ENCODE measurements at regions not wholly inside any gene's neighbourhood (a gene's known extent, or its start where the extent isn't known, plus 50 kb on each side); places are given as distances from the start of the nearest gene placed in this dataset.

DNA sequence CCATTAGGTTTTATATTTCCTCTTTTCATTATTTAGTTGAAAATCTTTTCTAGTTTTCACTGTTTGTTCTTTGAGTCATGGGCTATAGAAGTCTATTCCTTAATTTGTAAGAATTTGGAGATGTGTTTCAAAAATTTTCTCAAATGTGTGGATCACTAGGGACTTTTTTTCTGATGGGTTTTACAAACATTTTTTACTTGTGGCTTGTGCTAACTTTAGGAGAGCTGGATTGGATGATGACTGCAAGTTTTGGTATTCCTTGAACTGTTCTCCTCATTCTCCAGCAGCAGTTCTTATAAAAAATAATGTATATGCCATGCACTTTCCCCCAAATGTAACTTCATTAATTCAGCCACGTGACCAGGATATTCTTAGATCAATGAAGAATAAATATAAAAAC is 94.7 kb upstream of the CWC22 start:
- Histone ChIP-seq H3K27ac (ENCODE audit: low read length) (no peak overlapping the region), H3K4me2 (ENCODE audit: low read depth, low read length) (no peak overlapping the region), H3K9ac (ENCODE audit: low read length) (no peak overlapping the region), H3K79me2 (ENCODE audit: low read length) (no peaks in the 10 kb centered on the region), H3K4me1 (ENCODE audit: low read length) (no peaks in the 10 kb centered on the region), H3K27me3 (replicated peaks; ENCODE audit: insufficient read depth, low read length) (no peaks in the 10 kb centered on the region), H4K20me1 (ENCODE audit: insufficient read depth, low read length) (no peaks in the 10 kb centered on the region), H2AFZ (ENCODE audit: low read length) (no peak overlapping the region), H3K4me3 (ENCODE audit: low read length) (no peak overlapping the region), H3K9me2 (replicated peaks; ENCODE audit: insufficient read depth, low read length) (no peaks in the 10 kb centered on the region), H3K9me3 (replicated peaks; ENCODE audit: insufficient read depth, low read length) (no peaks in the 10 kb centered on the region), H3F3A (ENCODE audit: insufficient read depth, low read length) (no peaks in the 10 kb centered on the region), H3K36me3 (replicated peaks; ENCODE audit: insufficient read depth, low read length) (no peaks in the 10 kb centered on the region)
- no peak for DNase-seq
- TF ChIP-seq, protein P1, sequence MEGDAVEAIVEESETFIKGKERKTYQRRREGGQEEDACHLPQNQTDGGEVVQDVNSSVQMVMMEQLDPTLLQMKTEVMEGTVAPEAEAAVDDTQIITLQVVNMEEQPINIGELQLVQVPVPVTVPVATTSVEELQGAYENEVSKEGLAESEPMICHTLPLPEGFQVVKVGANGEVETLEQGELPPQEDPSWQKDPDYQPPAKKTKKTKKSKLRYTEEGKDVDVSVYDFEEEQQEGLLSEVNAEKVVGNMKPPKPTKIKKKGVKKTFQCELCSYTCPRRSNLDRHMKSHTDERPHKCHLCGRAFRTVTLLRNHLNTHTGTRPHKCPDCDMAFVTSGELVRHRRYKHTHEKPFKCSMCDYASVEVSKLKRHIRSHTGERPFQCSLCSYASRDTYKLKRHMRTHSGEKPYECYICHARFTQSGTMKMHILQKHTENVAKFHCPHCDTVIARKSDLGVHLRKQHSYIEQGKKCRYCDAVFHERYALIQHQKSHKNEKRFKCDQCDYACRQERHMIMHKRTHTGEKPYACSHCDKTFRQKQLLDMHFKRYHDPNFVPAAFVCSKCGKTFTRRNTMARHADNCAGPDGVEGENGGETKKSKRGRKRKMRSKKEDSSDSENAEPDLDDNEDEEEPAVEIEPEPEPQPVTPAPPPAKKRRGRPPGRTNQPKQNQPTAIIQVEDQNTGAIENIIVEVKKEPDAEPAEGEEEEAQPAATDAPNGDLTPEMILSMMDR (IDR thresholded peaks at IDR 0.05; ENCODE audit: low read length), result no peak
- TF ChIP-seq EZH2 (optimal IDR thresholded peaks at IDR 0.05; ENCODE audit: low read depth, low read length) (no peak), EZH2phosphoT487 (IDR thresholded peaks at IDR 0.05; ENCODE audit: low read length) (no peak)

DNA sequence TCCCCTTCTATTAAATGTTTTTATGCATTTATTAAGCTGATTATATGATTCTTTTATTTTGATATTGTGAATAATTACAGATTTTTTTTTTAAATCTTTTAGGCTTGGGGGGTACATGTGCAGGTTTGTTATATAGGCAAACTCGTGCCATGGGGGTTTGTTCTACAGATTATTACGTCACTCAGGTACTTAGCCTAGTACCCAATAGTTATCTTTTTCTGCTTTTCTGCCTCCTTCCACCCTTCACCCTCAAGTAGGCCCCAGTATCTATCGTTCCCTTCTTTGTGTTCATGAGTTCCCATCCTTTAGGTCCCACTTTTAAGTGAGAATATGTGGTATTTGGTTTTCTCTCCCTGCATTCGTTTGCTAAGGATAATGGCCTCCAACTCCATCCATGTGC is 92.2 kb upstream of the CWC22 start:
- Histone ChIP-seq H3K9me3 (replicated peaks; ENCODE audit: insufficient read depth, low read length) (no peaks in the 10 kb centered on the region), H3K79me2 (ENCODE audit: low read length) (no peaks in the 10 kb centered on the region), H3K4me3 (ENCODE audit: low read length) (no peak overlapping the region), H3K9ac (ENCODE audit: low read length) (no peak overlapping the region), H4K20me1 (ENCODE audit: insufficient read depth, low read length) (no peaks in the 10 kb centered on the region), H2AFZ (ENCODE audit: low read length) (no peak overlapping the region), H3K4me1 (ENCODE audit: low read length) (no peaks in the 10 kb centered on the region), H3K9me2 (replicated peaks; ENCODE audit: insufficient read depth, low read length) (no peaks in the 10 kb centered on the region), H3F3A (ENCODE audit: insufficient read depth, low read length) (no peaks in the 10 kb centered on the region), H3K27me3 (replicated peaks; ENCODE audit: insufficient read depth, low read length) (no peaks in the 10 kb centered on the region), H3K27ac (ENCODE audit: low read length) (no peak overlapping the region), H3K4me2 (ENCODE audit: low read depth, low read length) (no peak overlapping the region), H3K36me3 (replicated peaks; ENCODE audit: insufficient read depth, low read length) (no peaks in the 10 kb centered on the region)
- DNase-seq, result no peak
- TF ChIP-seq, protein P1 (IDR thresholded peaks at IDR 0.05; ENCODE audit: low read length), result no peak
- TF ChIP-seq EZH2 (optimal IDR thresholded peaks at IDR 0.05; ENCODE audit: low read depth, low read length) (no peak), EZH2phosphoT487 (IDR thresholded peaks at IDR 0.05; ENCODE audit: low read length) (no peak)

DNA sequence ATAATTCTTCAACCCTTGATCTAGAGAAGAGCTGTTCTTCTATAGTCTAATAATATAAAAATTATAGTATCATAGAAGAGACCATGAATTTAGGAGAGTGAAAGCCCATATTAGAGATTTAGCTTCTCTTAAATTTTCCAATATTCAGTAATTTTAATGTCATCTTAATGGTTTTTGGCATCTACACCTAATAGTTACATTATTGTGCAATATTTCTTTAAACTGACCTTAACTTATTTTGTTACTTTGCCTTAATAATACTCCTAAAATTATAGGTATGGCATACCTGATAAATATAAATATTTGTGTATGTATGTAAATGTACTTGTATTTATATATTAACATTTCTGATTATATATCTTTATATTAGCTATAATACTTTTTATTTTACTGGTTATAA is 78.0 kb upstream of the CWC22 start:
- Histone ChIP-seq H3K4me3 (ENCODE audit: low read length) (no peak overlapping the region), H4K20me1 (ENCODE audit: insufficient read depth, low read length) (no peaks in the 10 kb centered on the region), H3K79me2 (ENCODE audit: low read length) (no peaks in the 10 kb centered on the region), H3K27ac (ENCODE audit: low read length) (no peak overlapping the region), H3F3A (ENCODE audit: insufficient read depth, low read length) (no peaks in the 10 kb centered on the region), H3K9me3 (replicated peaks; ENCODE audit: insufficient read depth, low read length) (no peaks in the 10 kb centered on the region), H3K9ac (ENCODE audit: low read length) (no peak overlapping the region), H2AFZ (ENCODE audit: low read length) (no peak overlapping the region), H3K27me3 (replicated peaks; ENCODE audit: insufficient read depth, low read length) (no peaks in the 10 kb centered on the region), H3K9me2 (replicated peaks; ENCODE audit: insufficient read depth, low read length) (no peaks in the 10 kb centered on the region), H3K36me3 (replicated peaks; ENCODE audit: insufficient read depth, low read length) (no peaks in the 10 kb centered on the region), H3K4me1 (ENCODE audit: low read length) (no peaks in the 10 kb centered on the region), H3K4me2 (ENCODE audit: low read depth, low read length) (no peak overlapping the region)
- DNase-seq, result no peak
- TF ChIP-seq EZH2 (optimal IDR thresholded peaks at IDR 0.05; ENCODE audit: low read depth, low read length), result no peak
- TF ChIP-seq, protein P1 (IDR thresholded peaks at IDR 0.05; ENCODE audit: low read length), result no peak
- TF ChIP-seq EZH2phosphoT487 (IDR thresholded peaks at IDR 0.05; ENCODE audit: low read length), result no peak
